ENCODE measurements at regions not wholly inside any gene's neighbourhood (a gene's known extent, or its start where the extent isn't known, plus 50 kb on each side); places are given as distances from the start of the nearest gene placed in this dataset.
"Not testable (repeated sequence)": the region's sequence is repeated elsewhere in the genome, so short reads cannot be mapped to it uniquely, and the experiment has no call there.

DNA sequence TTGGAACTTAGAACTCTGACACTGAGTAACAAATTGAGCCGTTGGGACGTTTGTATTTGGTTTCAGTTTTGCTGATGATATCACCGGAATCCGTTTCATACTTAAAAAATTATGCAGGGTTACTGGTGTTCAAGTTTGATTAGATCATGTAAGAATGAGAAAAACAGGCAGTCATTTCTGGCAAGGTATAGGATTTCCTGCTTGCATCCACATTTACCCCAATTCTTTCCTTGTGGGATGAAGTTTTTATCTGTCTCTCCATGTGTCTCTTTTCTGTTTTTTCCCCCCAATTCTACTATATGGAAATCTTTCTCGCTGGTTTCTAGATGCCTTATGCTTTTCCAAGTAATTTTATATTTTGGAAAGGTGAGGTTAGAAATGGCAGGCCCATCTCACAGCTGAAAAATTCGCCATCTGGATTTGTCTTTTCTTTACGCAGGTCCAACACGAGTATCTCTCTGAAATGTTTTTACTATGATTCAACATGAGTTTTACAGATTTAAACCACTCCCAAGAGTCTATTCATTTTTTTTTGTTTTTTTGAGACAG, 197.9 kb downstream of the SHOX start:
- Mint-ChIP-seq H3K27ac (no peak overlapping the region), H3K9me3 (peaks cover 6 to 7% of the 10 kb centered on the region in 2 donors), H3K27me3 (no peaks in the 10 kb centered on the region), H3K36me3 (ENCODE audit: insufficient read depth) (peaks cover 2% of the 10 kb centered on the region), H3K4me1 (ENCODE audit: low read depth in 2 of 2) (no peaks in the 10 kb centered on the region), H3K4me3 (no peak overlapping the region)
- DNase-seq (no peak), ATAC-seq (replicated peaks) (no peak)

DNA sequence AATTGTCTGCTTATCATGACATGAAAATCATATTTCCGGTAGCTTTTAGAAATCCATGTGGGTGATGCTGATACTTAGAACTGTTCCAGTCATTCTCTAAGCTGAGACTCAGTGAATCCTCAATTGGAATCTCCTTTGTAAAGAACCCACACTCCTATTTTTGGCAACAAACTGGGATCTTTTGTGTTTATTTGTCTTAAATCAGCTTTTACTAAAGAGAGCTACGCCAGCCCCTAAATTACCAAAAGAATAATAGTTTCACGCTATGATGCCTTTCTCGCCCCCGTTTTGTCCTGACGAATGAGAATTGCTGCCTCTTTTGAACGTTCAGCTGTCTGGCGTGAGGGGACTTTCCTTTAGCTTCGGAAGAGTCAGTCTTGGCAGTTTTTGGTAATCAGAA, 195.9 kb downstream of the SHOX start:
- Mint-ChIP-seq H3K36me3 (ENCODE audit: insufficient read depth) (no peaks in the 10 kb centered on the region), H3K9me3 (peaks cover 6 to 7% of the 10 kb centered on the region in 2 donors), H3K4me1 (ENCODE audit: low read depth in 2 of 2) (no peaks in the 10 kb centered on the region), H3K27ac (no peak overlapping the region), H3K27me3 (no peaks in the 10 kb centered on the region), H3K4me3 (no peak overlapping the region)
- ATAC-seq (replicated peaks) (no peak), DNase-seq (no peak)

DNA sequence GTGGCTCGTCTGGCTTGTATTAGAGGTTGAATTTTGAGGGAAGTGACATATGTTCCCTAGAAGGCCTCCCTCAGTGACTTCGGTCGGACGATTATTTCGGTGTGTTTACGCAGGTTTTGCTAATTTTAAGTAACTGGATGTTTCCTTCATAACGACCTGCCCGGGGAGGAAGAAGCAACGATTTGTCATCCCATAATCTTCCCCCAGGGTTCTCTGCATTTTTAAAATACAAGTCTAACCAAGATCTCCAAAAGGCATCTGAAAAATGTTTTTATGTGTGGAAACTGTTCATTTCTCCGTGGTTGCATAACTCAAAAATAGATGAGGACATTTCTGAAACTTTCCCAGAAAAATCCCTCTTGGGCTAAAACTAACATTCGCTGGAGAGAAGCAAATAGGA, 195.4 kb downstream of the SHOX start:
- no peak overlapping the region for H3K27ac Mint-ChIP-seq
- no peaks in the 10 kb centered on the region for H3K36me3 Mint-ChIP-seq (ENCODE audit: insufficient read depth)
- no peaks in the 10 kb centered on the region for H3K4me1 Mint-ChIP-seq (ENCODE audit: low read depth in 2 of 2)
- ATAC-seq (replicated peaks) (no peak), DNase-seq (no peak)
- H3K9me3 Mint-ChIP-seq: peaks cover 6 to 7% of the 10 kb centered on the region in 2 donors
- H3K4me3 Mint-ChIP-seq: no peak overlapping the region
- no peaks in the 10 kb centered on the region for H3K27me3 Mint-ChIP-seq

DNA sequence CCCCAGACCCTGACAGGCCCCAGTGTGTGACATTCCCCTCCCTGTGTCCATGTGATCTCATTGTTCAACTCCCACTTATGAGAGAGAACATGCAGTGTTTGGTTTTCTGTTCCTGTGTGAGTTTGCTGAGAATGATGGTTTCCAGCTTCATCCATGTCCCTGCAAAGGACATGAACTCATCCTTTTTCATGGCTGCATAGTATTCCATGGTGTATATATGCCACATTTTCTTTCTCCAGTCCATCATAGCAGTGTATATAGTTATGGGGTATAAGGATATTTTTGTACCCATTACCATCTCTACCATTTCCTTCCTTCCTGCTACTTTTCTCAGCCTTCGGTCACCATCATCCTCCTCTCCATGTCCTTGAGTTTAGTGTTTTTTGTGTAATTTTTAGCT, 192.5 kb downstream of the SHOX start:
- not testable (repeated sequence) for H3K27me3 Mint-ChIP-seq; H3K27ac Mint-ChIP-seq; DNase-seq; ATAC-seq (replicated peaks); H3K4me3 Mint-ChIP-seq; H3K9me3 Mint-ChIP-seq; H3K36me3 Mint-ChIP-seq (ENCODE audit: insufficient read depth); H3K4me1 Mint-ChIP-seq (ENCODE audit: low read depth in 2 of 2)

DNA sequence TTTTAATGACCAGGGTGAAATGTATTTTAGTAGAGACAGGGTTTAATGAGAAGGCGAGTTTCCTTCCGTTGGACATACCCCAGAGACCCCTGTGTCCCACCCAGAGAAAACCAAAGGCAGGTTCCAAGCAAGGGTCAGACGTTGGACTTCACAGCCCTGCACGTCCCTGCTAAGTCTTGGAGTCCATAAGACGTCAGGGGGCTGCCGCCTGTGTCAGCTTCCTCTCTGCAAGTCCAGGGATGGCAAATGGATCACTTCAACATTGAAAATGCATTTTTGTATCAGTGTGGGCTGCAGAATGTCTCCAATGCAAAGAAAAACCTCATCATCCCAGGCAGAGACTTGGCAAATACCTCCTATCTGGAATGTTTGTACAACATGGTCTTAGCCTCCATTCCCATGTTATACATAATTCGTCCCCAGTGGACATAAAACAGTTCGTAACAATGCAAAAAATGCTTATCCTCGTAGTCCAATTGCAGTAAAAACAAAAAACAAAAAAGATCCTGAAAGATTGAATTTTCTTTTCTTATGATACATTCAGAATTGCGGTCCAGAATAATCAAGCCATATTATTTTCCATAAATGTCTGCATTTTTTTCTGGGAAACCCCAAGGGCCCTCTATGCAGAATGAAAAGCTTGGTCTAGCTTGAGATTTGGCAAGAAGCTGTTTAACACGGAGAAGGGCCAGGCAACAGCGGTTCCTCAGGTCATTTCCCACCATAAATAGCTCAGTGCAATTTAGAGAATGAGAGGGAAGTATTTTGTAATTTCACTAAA, 190.9 kb downstream of the SHOX start:
- no peak overlapping the region for H3K27ac Mint-ChIP-seq
- peaks cover 0 to 7% of the 10 kb centered on the region in 2 donors for H3K9me3 Mint-ChIP-seq
- no peak overlapping the region for H3K4me3 Mint-ChIP-seq
- H3K27me3 Mint-ChIP-seq: no peaks in the 10 kb centered on the region
- DNase-seq (no peak), ATAC-seq (replicated peaks) (no peak)
- no peaks in the 10 kb centered on the region for H3K36me3 Mint-ChIP-seq (ENCODE audit: insufficient read depth)
- no peaks in the 10 kb centered on the region for H3K4me1 Mint-ChIP-seq (ENCODE audit: low read depth in 2 of 2)

DNA sequence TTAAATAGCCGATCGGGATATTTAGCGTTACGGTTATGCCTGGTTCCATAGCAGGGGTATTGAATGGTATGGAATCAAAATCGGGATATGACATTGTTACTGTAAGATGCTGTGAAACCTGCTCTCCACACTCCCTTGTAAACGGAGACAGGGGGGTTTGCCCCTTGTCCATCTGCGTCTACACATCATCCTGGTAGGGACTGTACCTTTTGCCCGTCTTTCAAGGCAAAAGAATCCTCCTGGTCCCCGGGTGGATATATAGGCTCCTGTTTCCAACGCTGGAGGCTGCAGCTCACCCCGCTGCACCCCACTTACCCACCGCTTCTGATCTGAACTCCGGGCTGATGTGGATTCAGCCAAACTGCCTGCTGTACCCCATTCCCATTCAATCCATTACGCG, 189.1 kb downstream of the SHOX start:
- Mint-ChIP-seq H3K36me3 (ENCODE audit: insufficient read depth) (no peaks in the 10 kb centered on the region), H3K27me3 (no peaks in the 10 kb centered on the region), H3K4me3 (no peak overlapping the region), H3K27ac (no peak overlapping the region), H3K9me3 (peaks cover 0 to 11% of the 10 kb centered on the region in 2 donors), H3K4me1 (ENCODE audit: low read depth in 2 of 2) (no peaks in the 10 kb centered on the region)
- DNase-seq (no peak), ATAC-seq (replicated peaks) (no peak)

DNA sequence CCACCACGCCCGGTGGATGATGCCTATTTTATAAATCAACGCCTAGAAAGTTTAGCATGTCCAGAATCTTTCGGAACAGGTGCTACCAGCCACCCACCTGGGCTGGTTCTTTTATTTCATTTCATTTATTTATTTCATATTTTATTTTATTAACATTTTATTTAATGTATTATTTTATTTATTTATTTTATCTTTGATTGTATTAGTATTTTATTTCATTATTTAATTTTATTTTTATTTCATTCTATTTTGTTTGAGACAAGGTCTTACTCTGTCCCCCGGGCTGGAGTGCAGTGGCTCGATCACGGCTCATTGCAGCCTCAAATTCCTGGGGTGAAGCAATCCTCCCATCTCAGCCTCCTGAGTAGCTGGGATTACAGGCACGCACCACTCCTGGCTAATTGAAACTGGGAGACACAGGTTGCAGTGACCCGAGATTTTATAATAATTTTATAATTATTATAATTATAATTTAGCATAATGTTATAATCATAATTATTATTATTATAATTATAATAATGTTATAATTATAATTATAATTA, 187.2 kb downstream of the SHOX start:
- ATAC-seq (replicated peaks) (no peak), DNase-seq (no peak)
- no peak overlapping the region for H3K27ac Mint-ChIP-seq
- H3K36me3 Mint-ChIP-seq (ENCODE audit: insufficient read depth): no peaks in the 10 kb centered on the region
- H3K4me1 Mint-ChIP-seq (ENCODE audit: low read depth in 2 of 2): no peaks in the 10 kb centered on the region
- H3K4me3 Mint-ChIP-seq: no peak overlapping the region
- peaks cover 0 to 18% of the 10 kb centered on the region in 2 donors for H3K9me3 Mint-ChIP-seq
- no peaks in the 10 kb centered on the region for H3K27me3 Mint-ChIP-seq

DNA sequence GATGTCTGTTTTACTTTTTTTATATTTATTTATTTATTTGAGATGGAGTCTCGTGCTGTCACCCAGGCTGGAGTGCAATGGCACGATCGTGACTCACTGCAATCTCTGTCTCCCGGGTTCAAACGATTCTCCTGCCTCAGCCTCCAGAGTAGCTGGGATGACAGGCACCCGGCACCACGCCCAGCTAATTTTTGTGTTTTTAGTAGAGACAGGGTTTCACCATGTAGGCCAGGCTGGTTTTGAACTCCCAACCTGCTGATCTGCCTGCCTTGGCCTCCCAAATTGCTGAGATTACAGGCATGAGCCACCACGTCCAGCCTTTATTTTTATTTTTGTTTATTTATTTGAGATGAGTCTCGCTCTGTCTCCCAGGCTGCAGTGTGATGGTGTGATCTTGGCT, 186.6 kb downstream of the SHOX start:
- not testable (repeated sequence) for H3K4me1 Mint-ChIP-seq (ENCODE audit: low read depth in 2 of 2); ATAC-seq (replicated peaks); H3K27me3 Mint-ChIP-seq; H3K36me3 Mint-ChIP-seq (ENCODE audit: insufficient read depth); H3K27ac Mint-ChIP-seq; DNase-seq; H3K4me3 Mint-ChIP-seq
- peaks cover 0 to 18% of the 10 kb centered on the region in 2 donors for H3K9me3 Mint-ChIP-seq

DNA sequence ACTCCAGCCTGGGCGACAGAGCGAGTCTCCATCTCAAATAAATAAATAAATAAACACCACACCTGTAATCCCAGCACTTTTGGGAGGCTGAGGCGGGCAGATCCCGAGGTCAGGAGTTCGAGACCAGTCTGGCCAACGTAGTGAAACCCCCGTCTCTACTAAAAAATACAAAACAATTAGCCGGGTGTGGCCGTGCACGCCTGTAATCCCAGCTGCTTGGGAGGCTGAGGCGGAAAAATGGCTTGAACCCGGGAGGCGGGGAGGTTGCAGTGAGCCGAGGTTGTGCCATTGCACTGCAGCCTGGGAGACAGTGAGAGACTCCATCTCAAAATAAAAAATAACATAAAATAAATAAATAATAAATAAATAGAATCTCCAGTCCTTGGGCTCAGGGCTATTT, 185.8 kb downstream of the SHOX start:
- Mint-ChIP-seq H3K27ac (no peak overlapping the region), H3K4me3 (no peak overlapping the region), H3K27me3 (no peaks in the 10 kb centered on the region), H3K36me3 (ENCODE audit: insufficient read depth) (no peaks in the 10 kb centered on the region), H3K9me3 (peaks cover 0 to 18% of the 10 kb centered on the region in 2 donors), H3K4me1 (ENCODE audit: low read depth in 2 of 2) (no peaks in the 10 kb centered on the region)
- ATAC-seq (replicated peaks) (no peak), DNase-seq (no peak)

DNA sequence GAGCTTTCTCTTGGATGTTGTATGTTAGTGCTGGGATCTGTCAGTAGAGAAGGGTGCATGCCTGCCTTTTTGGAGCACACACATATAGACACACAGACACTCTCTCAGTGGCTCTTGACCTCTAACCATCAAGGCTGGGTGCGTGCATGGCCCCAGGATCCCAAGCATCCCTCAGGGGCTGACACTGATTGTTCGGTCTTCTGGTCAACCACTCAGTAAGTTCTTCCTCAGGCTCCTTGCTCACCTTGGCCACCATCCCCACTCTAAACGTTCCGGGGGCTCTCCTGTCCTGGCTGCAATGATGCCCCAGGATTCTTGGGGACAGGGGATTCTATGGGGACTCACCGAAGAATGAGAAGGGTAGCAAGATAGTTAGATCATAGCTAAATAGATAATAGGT, 179.6 kb downstream of the SHOX start:
- Mint-ChIP-seq H3K4me1 (ENCODE audit: low read depth in 2 of 2) (peaks cover 0 to 1% of the 10 kb centered on the region in 2 donors), H3K36me3 (ENCODE audit: insufficient read depth) (no peaks in the 10 kb centered on the region), H3K9me3 (peaks cover 0 to 7% of the 10 kb centered on the region in 2 donors), H3K4me3 (no peak overlapping the region), H3K27me3 (no peaks in the 10 kb centered on the region), H3K27ac (no peak overlapping the region)
- ATAC-seq (replicated peaks) (no peak), DNase-seq (no peak)

DNA sequence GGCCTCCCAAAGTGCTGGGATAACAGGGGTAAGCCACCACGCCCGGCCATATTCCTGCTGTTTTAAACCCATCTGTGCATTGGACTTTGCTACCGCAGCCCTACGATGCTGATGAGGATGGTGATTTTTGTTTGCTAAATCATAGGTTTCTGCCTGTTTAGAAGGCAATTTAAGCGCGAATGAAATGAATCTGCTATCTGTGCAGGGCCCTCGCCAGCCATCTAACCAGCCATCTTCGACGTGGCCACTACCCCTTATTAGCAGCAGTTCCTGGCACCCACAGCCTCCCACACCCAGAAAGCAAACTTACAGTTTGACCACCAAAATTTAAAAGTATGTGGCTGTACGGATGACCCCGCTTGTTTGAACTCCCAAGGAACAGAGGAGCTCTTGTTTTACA, 178.5 kb downstream of the SHOX start:
- no peak for DNase-seq
- no peaks in the 10 kb centered on the region for H3K27me3 Mint-ChIP-seq
- H3K27ac Mint-ChIP-seq: no peak overlapping the region
- no peak for ATAC-seq (replicated peaks)
- H3K4me1 Mint-ChIP-seq (ENCODE audit: low read depth in 2 of 2): peaks cover 0 to 1% of the 10 kb centered on the region in 2 donors
- no peaks in the 10 kb centered on the region for H3K36me3 Mint-ChIP-seq (ENCODE audit: insufficient read depth)
- peaks cover 0 to 7% of the 10 kb centered on the region in 2 donors for H3K9me3 Mint-ChIP-seq
- no peak overlapping the region for H3K4me3 Mint-ChIP-seq

DNA sequence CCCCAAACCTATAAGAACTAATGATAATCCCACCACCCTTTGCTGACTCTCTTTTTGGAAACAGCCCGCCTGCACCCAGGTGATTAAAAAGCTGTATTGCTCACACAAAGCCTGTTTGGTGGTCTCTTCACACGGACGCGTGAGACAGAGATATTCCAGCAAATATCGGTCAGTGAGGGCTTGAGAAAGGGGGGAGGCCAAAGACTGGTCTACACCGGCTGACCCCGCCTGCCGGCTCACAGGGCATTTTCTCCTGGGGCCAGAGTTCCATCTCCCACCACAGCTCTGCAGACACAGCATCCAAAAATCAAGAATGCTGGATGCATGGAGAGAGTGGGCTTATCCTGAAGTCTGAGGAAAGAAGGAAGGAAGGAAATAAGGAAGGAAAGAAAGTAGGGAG, 176.0 kb downstream of the SHOX start:
- ATAC-seq (replicated peaks) (no peak), DNase-seq (no peak)
- Mint-ChIP-seq H3K4me1 (ENCODE audit: low read depth in 2 of 2) (peaks cover 0 to 1% of the 10 kb centered on the region in 2 donors), H3K27ac (no peak overlapping the region), H3K36me3 (ENCODE audit: insufficient read depth) (peaks cover 2% of the 10 kb centered on the region), H3K9me3 (peaks cover 0 to 5% of the 10 kb centered on the region in 2 donors), H3K27me3 (no peaks in the 10 kb centered on the region), H3K4me3 (no peak overlapping the region)

DNA sequence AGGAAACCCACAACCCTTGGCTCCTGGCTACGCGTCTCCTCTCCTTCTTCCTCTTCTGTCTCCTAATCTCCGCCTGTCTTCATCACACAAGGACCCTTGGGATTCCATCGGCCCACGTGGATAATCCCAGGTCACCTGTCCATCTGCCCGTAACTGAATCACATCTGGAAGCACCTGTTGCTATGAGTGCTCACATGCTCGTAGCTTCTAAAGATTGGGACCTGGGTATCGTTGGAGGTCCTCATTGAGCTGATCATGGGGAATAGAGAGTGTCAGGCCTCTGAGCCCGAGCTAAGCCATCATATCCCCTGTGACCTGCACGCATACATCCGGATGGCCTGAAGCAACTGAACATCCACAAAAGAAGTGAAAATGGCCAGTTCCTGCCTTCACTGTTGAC, 175.4 kb downstream of the SHOX start:
- H3K27ac Mint-ChIP-seq: no peak overlapping the region
- H3K9me3 Mint-ChIP-seq: peaks cover 0 to 5% of the 10 kb centered on the region in 2 donors
- DNase-seq (no peak), ATAC-seq (replicated peaks) (no peak)
- peaks cover 0 to 1% of the 10 kb centered on the region in 2 donors for H3K4me1 Mint-ChIP-seq (ENCODE audit: low read depth in 2 of 2)
- no peaks in the 10 kb centered on the region for H3K27me3 Mint-ChIP-seq
- H3K4me3 Mint-ChIP-seq: no peak overlapping the region
- peaks cover 2% of the 10 kb centered on the region for H3K36me3 Mint-ChIP-seq (ENCODE audit: insufficient read depth)

DNA sequence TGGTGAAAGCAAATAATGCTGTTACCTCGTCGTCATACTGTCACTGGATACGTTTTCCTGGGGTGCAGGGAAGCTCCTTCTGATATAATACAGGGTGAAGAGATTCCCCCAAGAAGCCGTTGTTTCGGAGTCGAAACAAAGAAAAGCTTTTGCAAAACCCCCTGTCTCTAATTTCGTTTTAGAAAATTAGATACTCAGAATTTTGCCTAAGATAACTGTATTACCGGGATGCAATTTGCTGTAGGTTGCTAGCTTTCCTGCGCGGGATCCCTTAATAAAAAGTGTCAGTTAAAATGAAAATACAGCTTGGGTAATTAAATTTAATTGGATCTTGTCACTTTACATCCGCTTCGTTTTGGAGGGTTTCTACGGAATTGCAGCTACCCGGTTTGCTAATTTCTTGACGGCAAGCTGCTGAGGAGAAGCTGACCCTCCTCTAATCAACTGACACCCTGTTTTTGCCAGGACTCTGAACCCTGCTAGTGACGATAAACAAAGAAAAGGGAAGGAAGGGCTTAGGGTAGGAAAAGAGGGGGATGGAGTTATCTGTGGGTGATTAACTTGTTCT, 174.6 kb downstream of the SHOX start:
- no peak overlapping the region for H3K4me3 Mint-ChIP-seq
- peaks cover 3 to 5% of the 10 kb centered on the region in 2 donors for H3K9me3 Mint-ChIP-seq
- H3K27ac Mint-ChIP-seq: no peak overlapping the region
- peaks cover 0 to 1% of the 10 kb centered on the region in 2 donors for H3K4me1 Mint-ChIP-seq (ENCODE audit: low read depth in 2 of 2)
- H3K36me3 Mint-ChIP-seq (ENCODE audit: insufficient read depth): peaks cover 2% of the 10 kb centered on the region
- ATAC-seq (replicated peaks) (no peak), DNase-seq (no peak)
- H3K27me3 Mint-ChIP-seq: no peaks in the 10 kb centered on the region
